Endothelial cell of umbilical vein (primary cell): ENCODE measurements at regions not wholly inside any gene's neighbourhood (a gene's known extent, or its start where the extent isn't known, plus 50 kb on each side); places are given as distances from the start of the nearest gene placed in this dataset.

Experiments used
- BruUV-seq: library from RNA; stranded (reverse); fragments of 400-500 nt; replicated peaks from 2 replicates; lab custom pipeline; 2021; lab: Mats Ljungman, UMichigan
- CTCF ChIA-PET: fragments of 300-600, 350-600 bp; sonication (Branson Sonifier 250); formaldehyde crosslinking; loops from one replicate; lab custom pipeline; 2021; ENCODE audit warnings: antibody characterized with exemption, inconsistent platforms; lab: Charles Lee
- POLR2A ChIA-PET: fragments of 300-600, 350-600 bp; sonication (Branson Sonifier 250); formaldehyde crosslinking; loops from one replicate; lab custom pipeline; 2021; ENCODE audit warnings: antibody characterized with exemption, inconsistent platforms; lab: Charles Lee
- DNase-seq: peaks from one replicate; pipeline ENCODE4 v3.0.0-alpha.2; 2011; ENCODE audit warnings: low read depth, low spot score
- FAIRE-seq: peaks from 2 replicates; lab custom pipeline; 2011; peaks lifted over from hg19 to GRCh38; lab: Jason Lieb, UNC
- H2AFZ ChIP-seq: 2 replicates; pipeline ENCODE4 v1.6.0; 2012; ENCODE audit warnings: low read depth, low read length, control low read depth, inconsistent platforms
- H3K27ac ChIP-seq: 2 replicates; pipeline ENCODE4 v1.5.1; 2011; ENCODE audit warnings: low read depth, mild to moderate bottlenecking, control low read depth, low read length, moderate library complexity; ENCODE audit not compliant: insufficient read depth
- H3K27me3 ChIP-seq, 2 experiments: 2 replicates each; pipeline versions ENCODE4 v1.6.0 to v1.6.1; 2011; ENCODE audit warnings: low read length in 2 of 2, mixed read lengths in 1 of 2; ENCODE audit not compliant: control insufficient read depth in 2 of 2, insufficient read depth in 2 of 2
- H3K36me3 ChIP-seq, 2 experiments: 2 replicates in 1 of 2; 3 replicates in 1 of 2; pipeline ENCODE4 v1.5.1; 2011; ENCODE audit warnings: low read length in 2 of 2, mild to moderate bottlenecking in 1 of 2, moderate library complexity in 1 of 2; ENCODE audit not compliant: control insufficient read depth in 2 of 2, insufficient read depth in 2 of 2; ENCODE audit errors: extremely low read depth in 1 of 2
- H3K4me1 ChIP-seq: 3 replicates; pipeline ENCODE4 v1.5.1; 2011; ENCODE audit warnings: mild to moderate bottlenecking, low read length; ENCODE audit not compliant: control insufficient read depth, insufficient read depth; ENCODE audit errors: extremely low read depth
- H3K4me2 ChIP-seq: 2 replicates; pipeline ENCODE4 v1.6.1; 2011; ENCODE audit warnings: low read length, control low read depth, mixed read lengths; ENCODE audit not compliant: insufficient read depth
- H3K4me3 ChIP-seq, 3 experiments: fragments of 200-600 bp in 1 of 3; sonication (generic), shearing (Covaris generic) in 1 of 3; replicated peaks in 1 of 3; 2 replicates each; pipeline ENCODE4 v1.5.1; 2011 to 2016; ENCODE audit warnings: control low read depth in 3 of 3, low read length in 3 of 3, mild to moderate bottlenecking in 2 of 3, inconsistent platforms in 1 of 3, low read depth in 1 of 3, moderate library complexity in 1 of 3; ENCODE audit not compliant: insufficient read depth in 1 of 3
- H3K79me2 ChIP-seq: 2 replicates; pipeline ENCODE4 v1.6.0; 2012; ENCODE audit warnings: low read length, inconsistent platforms; ENCODE audit not compliant: control insufficient read depth, insufficient read depth
- H3K9ac ChIP-seq: replicated peaks from 2 replicates; pipeline ENCODE3; 2011; ENCODE audit warnings: low read length, control low read depth; ENCODE audit not compliant: insufficient read depth; ENCODE audit errors: extremely low read depth
- H3K9me1 ChIP-seq: replicated peaks from 3 replicates; pipeline ENCODE4 v1.6.0; 2011; ENCODE audit warnings: mild to moderate bottlenecking, low read length; ENCODE audit not compliant: control insufficient read depth, insufficient read depth; ENCODE audit errors: extremely low read depth
- H3K9me3 ChIP-seq: replicated peaks from 2 replicates; pipeline ENCODE4 v1.5.1; 2012; ENCODE audit warnings: low read length, inconsistent platforms; ENCODE audit not compliant: control insufficient read depth, insufficient read depth
- H4K20me1 ChIP-seq: replicated peaks from 2 replicates; pipeline ENCODE3; 2011; ENCODE audit warnings: mild to moderate bottlenecking, low read length; ENCODE audit not compliant: control insufficient read depth, insufficient read depth; ENCODE audit errors: extremely low read depth
- EZH2 ChIP-seq: IDR thresholded peaks from 2 replicates; pipeline ENCODE4 v1.6.1; 2012; ENCODE audit warnings: borderline replicate concordance, low read depth, mild to moderate bottlenecking, moderate library complexity, low read length, inconsistent platforms; ENCODE audit not compliant: severe bottlenecking
- FOS ChIP-seq: IDR thresholded peaks from 2 replicates; pipeline ENCODE4 v1.6.1; 2011; ENCODE audit warnings: mild to moderate bottlenecking, low read length, moderate library complexity, borderline replicate concordance; ENCODE audit not compliant: insufficient read depth
- GATA2 ChIP-seq: IDR thresholded peaks from 2 replicates; pipeline ENCODE4 v1.7.0; 2011; ENCODE audit warnings: low read depth, mild to moderate bottlenecking, moderate library complexity, mixed read lengths, low read length; ENCODE audit not compliant: insufficient read length, insufficient read depth
- JUN ChIP-seq: IDR thresholded peaks from 2 replicates; pipeline ENCODE4 v1.6.1; 2011; ENCODE audit warnings: borderline replicate concordance, low read depth; ENCODE audit not compliant: insufficient read length, insufficient read depth
- MYC ChIP-seq: IDR thresholded peaks from one replicate; pipeline ENCODE4 v1.6.1; 2011; ENCODE audit warnings: mild to moderate bottlenecking, low read depth, low read length
- POLR2A ChIP-seq: IDR thresholded peaks from 2 replicates; pipeline ENCODE4 v1.6.1; 2012; ENCODE audit warnings: low read depth, mild to moderate bottlenecking, control low read depth, low read length
- POLR2AphosphoS5 ChIP-seq: IDR thresholded peaks from 2 replicates; pipeline ENCODE4 v1.6.1; 2012; ENCODE audit warnings: low read depth, mild to moderate bottlenecking, control low read depth, low read length, moderate library complexity; ENCODE audit not compliant: insufficient read depth
- dilution Hi-C: fragments of 300-500 bp; cut with MboI; formaldehyde crosslinking; loops from one replicate; pipeline ENCODE4 v1.15.0; 2019; ENCODE audit warnings: low sequenced_read_pairs; ENCODE audit not compliant: extremely low pct_ligation_motif_present
- intact Hi-C: fragments of 100-400 bp; cut with micrococcal nuclease; formaldehyde crosslinking; loops from one replicate; pipeline ENCODE4 v1.10.0; 2022
- TF ChIP-seq, protein P1 (sequence below): IDR thresholded peaks from 2 replicates; pipeline ENCODE4 v1.6.1; 2011; ENCODE audit not compliant: insufficient read depth, insufficient read length
- TF ChIP-seq, protein P2 (sequence below), 2 donors: IDR thresholded peaks; 1 replicate in 1 of 2; 2 replicates in 1 of 2; pipeline ENCODE4 v1.5.1; 2011; ENCODE audit warnings: low read length in 2 of 2, mild to moderate bottlenecking in 2 of 2, moderate library complexity in 2 of 2, control low read depth in 1 of 2, inconsistent platforms in 1 of 2, low read depth in 1 of 2; ENCODE audit not compliant: insufficient read depth in 1 of 2; ENCODE audit errors: extremely low read depth in 1 of 2

DNA sequence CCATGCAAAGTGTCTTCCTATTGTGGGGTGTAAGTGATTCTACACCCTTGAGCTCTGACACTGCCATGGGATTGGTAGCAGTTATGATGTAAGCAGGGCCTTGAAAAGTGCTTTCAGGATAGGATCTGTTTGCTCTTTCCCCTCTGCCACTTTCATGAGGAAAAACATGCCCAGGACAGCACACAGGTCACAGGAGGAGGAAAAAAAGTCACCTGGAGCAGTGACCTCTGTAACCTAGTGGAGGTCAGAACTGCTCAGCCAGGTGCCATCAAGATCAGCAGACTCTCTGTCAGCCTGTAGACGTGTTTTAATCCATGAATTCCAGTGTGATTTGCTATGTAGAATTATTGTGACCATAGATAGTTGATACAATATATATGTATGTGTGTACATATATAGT lies 92.7 kb upstream of the BMP2 start:
- BruUV-seq, result no TSS peak
- no peak overlapping the region for H3K9ac ChIP-seq

More for the DNA sequence above, 92.7 kb upstream of the BMP2 start:
- FAIRE-seq (no peak), DNase-seq (no peak)
- no peak overlapping the region for H3K27ac ChIP-seq
- no peak overlapping the region for H3K4me3 ChIP-seq
- H3K9me1 ChIP-seq, result no peaks in the 10 kb centered on the region
- H3K36me3 ChIP-seq, result no peaks in the 10 kb centered on the region
- no peak overlapping the region for H2AFZ ChIP-seq
- ChIA-PET POLR2A (no interaction called here), CTCF (no interaction called here)
- H3K27me3 ChIP-seq, result no peaks in the 10 kb centered on the region
- dilution Hi-C loops, result no loop called here
- H4K20me1 ChIP-seq, result no peaks in the 10 kb centered on the region
- H3K4me1 ChIP-seq, result peaks cover 36% of the 10 kb centered on the region
- TF ChIP-seq, protein P1, sequence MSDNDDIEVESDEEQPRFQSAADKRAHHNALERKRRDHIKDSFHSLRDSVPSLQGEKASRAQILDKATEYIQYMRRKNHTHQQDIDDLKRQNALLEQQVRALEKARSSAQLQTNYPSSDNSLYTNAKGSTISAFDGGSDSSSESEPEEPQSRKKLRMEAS, result no peak
- TF ChIP-seq EZH2 (no peak), POLR2AphosphoS5 (no peak), GATA2 (no peak), POLR2A (no peak), MYC (no peak), FOS (no peak), JUN (no peak)
- TF ChIP-seq, protein P2, sequence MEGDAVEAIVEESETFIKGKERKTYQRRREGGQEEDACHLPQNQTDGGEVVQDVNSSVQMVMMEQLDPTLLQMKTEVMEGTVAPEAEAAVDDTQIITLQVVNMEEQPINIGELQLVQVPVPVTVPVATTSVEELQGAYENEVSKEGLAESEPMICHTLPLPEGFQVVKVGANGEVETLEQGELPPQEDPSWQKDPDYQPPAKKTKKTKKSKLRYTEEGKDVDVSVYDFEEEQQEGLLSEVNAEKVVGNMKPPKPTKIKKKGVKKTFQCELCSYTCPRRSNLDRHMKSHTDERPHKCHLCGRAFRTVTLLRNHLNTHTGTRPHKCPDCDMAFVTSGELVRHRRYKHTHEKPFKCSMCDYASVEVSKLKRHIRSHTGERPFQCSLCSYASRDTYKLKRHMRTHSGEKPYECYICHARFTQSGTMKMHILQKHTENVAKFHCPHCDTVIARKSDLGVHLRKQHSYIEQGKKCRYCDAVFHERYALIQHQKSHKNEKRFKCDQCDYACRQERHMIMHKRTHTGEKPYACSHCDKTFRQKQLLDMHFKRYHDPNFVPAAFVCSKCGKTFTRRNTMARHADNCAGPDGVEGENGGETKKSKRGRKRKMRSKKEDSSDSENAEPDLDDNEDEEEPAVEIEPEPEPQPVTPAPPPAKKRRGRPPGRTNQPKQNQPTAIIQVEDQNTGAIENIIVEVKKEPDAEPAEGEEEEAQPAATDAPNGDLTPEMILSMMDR (IDR thresholded peaks at IDR 0.05; ENCODE audit: extremely low read depth in 1 of 2, insufficient read depth in 1 of 2, low read depth in 1 of 2, low read length in 2 of 2), result no peak
- H3K4me2 ChIP-seq, result no peak overlapping the region
- intact Hi-C loops, result no loop called here
- H3K9me3 ChIP-seq, result no peaks in the 10 kb centered on the region
- H3K79me2 ChIP-seq, result no peaks in the 10 kb centered on the region
